ENCODE measurements at regions not wholly inside any gene's neighbourhood (a gene's known extent, or its start where the extent isn't known, plus 50 kb on each side); places are given as distances from the start of the nearest gene placed in this dataset.

GRCh38 chr12:30263434-30263833 lies 432.2 kb downstream of the IPO8 start:
- TF ChIP-seq, protein P1, sequence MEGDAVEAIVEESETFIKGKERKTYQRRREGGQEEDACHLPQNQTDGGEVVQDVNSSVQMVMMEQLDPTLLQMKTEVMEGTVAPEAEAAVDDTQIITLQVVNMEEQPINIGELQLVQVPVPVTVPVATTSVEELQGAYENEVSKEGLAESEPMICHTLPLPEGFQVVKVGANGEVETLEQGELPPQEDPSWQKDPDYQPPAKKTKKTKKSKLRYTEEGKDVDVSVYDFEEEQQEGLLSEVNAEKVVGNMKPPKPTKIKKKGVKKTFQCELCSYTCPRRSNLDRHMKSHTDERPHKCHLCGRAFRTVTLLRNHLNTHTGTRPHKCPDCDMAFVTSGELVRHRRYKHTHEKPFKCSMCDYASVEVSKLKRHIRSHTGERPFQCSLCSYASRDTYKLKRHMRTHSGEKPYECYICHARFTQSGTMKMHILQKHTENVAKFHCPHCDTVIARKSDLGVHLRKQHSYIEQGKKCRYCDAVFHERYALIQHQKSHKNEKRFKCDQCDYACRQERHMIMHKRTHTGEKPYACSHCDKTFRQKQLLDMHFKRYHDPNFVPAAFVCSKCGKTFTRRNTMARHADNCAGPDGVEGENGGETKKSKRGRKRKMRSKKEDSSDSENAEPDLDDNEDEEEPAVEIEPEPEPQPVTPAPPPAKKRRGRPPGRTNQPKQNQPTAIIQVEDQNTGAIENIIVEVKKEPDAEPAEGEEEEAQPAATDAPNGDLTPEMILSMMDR (IDR thresholded peaks at IDR 0.05; ENCODE audit: control insufficient read depth, extremely low read depth, insufficient read depth) = no peak
- DNase-seq (ENCODE audit: low read depth) = no peak
- H3K4me3 ChIP-seq (ENCODE audit: low read depth, low read length) = no peak overlapping the region

DNA sequence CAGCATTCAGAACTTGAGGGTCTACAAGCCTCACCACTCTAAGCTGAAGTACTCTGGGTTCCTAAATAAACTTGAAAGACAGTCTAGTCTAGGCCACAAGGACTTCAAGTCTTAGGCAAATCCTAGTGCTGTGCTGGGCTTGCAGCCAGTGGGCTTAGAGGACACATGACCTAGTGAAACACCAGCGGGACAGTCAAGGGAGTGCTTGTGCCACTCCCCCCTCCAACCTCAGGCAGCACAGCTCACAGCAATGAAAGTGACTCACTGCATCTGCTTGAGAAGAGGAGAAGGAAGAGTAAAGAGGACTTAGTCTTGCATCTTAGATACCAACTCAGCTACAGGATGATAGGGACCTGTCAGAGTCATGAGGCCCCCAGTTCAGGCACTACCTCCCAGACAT lies 438.1 kb downstream of the IPO8 start:
- no peak for DNase-seq (ENCODE audit: low read depth)
- TF ChIP-seq, protein P1 (IDR thresholded peaks at IDR 0.05; ENCODE audit: control insufficient read depth, extremely low read depth, insufficient read depth) = no peak
- no peak overlapping the region for H3K4me3 ChIP-seq (ENCODE audit: low read depth, low read length)

- no peak for DNase-seq (ENCODE audit: low read depth)
- H3K4me3 ChIP-seq (ENCODE audit: low read depth, low read length) = no peak overlapping the region
- TF ChIP-seq, protein P1 (IDR thresholded peaks at IDR 0.05; ENCODE audit: control insufficient read depth, extremely low read depth, insufficient read depth) = no peak
These were observed 444.1 kb downstream of the IPO8 start for GRCh38 chr12:30251546-30251945.

- TF ChIP-seq, protein P1 (IDR thresholded peaks at IDR 0.05; ENCODE audit: control insufficient read depth, extremely low read depth, insufficient read depth) = no peak
- no peak for DNase-seq (ENCODE audit: low read depth)
These were observed 452.2 kb downstream of the IPO8 start for GRCh38 chr12:30243426-30243825.

GRCh38 chr12:30219047-30219446 lies 435.3 kb upstream of the TMTC1 start:
- DNase-seq (ENCODE audit: low read depth) = no peak
- no peak overlapping the region for H3K4me3 ChIP-seq (ENCODE audit: low read depth, low read length)
- TF ChIP-seq, protein P1 (IDR thresholded peaks at IDR 0.05; ENCODE audit: control insufficient read depth, extremely low read depth, insufficient read depth) = no peak

More at GRCh38 chr12:30243426-30243825, 452.2 kb downstream of the IPO8 start:
- no peak overlapping the region for H3K4me3 ChIP-seq (ENCODE audit: low read depth, low read length)

- H3K4me3 ChIP-seq (ENCODE audit: low read depth, low read length) = no peak overlapping the region
- TF ChIP-seq, protein P1 (IDR thresholded peaks at IDR 0.05; ENCODE audit: control insufficient read depth, extremely low read depth, insufficient read depth) = no peak
- no peak for DNase-seq (ENCODE audit: low read depth)
These were observed 434.3 kb upstream of the TMTC1 start for GRCh38 chr12:30218073-30218472.

- DNase-seq (ENCODE audit: low read depth) = no peak
- H3K4me3 ChIP-seq (ENCODE audit: low read depth, low read length) = no peak overlapping the region
- TF ChIP-seq, protein P1 (IDR thresholded peaks at IDR 0.05; ENCODE audit: control insufficient read depth, extremely low read depth, insufficient read depth) = no peak
These were observed 429.4 kb upstream of the TMTC1 start for GRCh38 chr12:30213166-30213565.

Measured in LNCaP clone FGC (cell line).